A673 (cell line): ENCODE measurements at regions not wholly inside any gene's neighbourhood (a gene's known extent, or its start where the extent isn't known, plus 50 kb on each side); places are given as distances from the start of the nearest gene placed in this dataset.

Experiments used
- EZH2 ChIP-seq: fragments of 200-600 bp; sonication (generic); IDR thresholded peaks from 2 replicates; pipeline ENCODE4 v1.6.1; 2017; ENCODE audit warnings: borderline replicate concordance, low read depth, mild to moderate bottlenecking, mixed read lengths, antibody characterized with exemption, low read length; ENCODE audit not compliant: poor library complexity, severe bottlenecking
- TF ChIP-seq, protein P1 (sequence below): fragments of 300-800, 200-600 bp; sonication (generic); conservative IDR thresholded peaks from 2 replicates; pipeline ENCODE4 v1.5.1; 2017; ENCODE audit warnings: low read depth, mild to moderate bottlenecking, antibody characterized with exemption, low read length, moderate library complexity, mixed read lengths

DNA sequence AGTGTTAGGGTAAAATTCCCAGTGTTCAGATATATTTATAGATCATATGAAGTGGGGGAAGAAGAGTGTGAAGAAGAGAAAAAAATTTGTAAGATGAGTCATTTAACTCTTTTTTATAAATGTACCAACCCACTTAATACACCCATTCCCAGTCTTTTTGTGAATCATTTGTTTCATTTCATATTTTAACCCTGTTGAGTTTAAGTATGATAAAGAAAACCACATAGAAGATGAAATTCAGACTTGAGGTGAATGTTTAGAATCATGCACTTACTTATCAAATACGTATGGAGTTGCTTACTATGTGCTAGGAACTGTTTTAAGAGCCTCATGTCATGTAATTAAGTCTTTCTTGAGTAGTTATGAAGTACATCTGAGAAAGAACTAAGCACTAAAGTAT lies 56.6 kb upstream of the DAPP1 start:
- TF ChIP-seq, protein P1, sequence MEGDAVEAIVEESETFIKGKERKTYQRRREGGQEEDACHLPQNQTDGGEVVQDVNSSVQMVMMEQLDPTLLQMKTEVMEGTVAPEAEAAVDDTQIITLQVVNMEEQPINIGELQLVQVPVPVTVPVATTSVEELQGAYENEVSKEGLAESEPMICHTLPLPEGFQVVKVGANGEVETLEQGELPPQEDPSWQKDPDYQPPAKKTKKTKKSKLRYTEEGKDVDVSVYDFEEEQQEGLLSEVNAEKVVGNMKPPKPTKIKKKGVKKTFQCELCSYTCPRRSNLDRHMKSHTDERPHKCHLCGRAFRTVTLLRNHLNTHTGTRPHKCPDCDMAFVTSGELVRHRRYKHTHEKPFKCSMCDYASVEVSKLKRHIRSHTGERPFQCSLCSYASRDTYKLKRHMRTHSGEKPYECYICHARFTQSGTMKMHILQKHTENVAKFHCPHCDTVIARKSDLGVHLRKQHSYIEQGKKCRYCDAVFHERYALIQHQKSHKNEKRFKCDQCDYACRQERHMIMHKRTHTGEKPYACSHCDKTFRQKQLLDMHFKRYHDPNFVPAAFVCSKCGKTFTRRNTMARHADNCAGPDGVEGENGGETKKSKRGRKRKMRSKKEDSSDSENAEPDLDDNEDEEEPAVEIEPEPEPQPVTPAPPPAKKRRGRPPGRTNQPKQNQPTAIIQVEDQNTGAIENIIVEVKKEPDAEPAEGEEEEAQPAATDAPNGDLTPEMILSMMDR, result no peak
- no peak for TF ChIP-seq EZH2
